ENCODE measurements at regions not wholly inside any gene's neighbourhood (a gene's known extent, or its start where the extent isn't known, plus 50 kb on each side); places are given as distances from the start of the nearest gene placed in this dataset.

GRCh38 chr3:18126772-18127171 lies 298.4 kb downstream of the SATB1 start:
- Histone ChIP-seq H3K9ac (ENCODE audit: extremely low read depth, insufficient read length, low read length) (no peak overlapping the region), H3T11ph (ENCODE audit: low read length) (no peak overlapping the region), H3K9me3 (ENCODE audit: control insufficient read depth, low read depth, low read length) (no peaks in the 10 kb centered on the region), H4K91ac (ENCODE audit: insufficient read length, low read depth, low read length) (no peak overlapping the region), H3K14ac (ENCODE audit: insufficient read depth, low read length) (no peak overlapping the region), H4K5ac (ENCODE audit: insufficient read length, low read depth, low read length) (no peak overlapping the region), H3K27ac (ENCODE audit: insufficient read length, low read depth, low read length) (no peak overlapping the region), H3K4me2 (ENCODE audit: insufficient read depth, insufficient read length, low read length) (no peak overlapping the region), H2BK12ac (ENCODE audit: insufficient read length, low read depth, low read length) (no peak overlapping the region), H3K79me2 (ENCODE audit: insufficient read depth, low read length) (no peaks in the 10 kb centered on the region), H3K79me1 (ENCODE audit: insufficient read depth, low read depth, low read length, poor library complexity, severe bottlenecking) (no peaks in the 10 kb centered on the region), H3K27me3 (ENCODE audit: insufficient read depth, low read length) (no peaks in the 10 kb centered on the region), H2BK20ac (ENCODE audit: low read depth, low read length, poor library complexity, severe bottlenecking) (no peak overlapping the region), H3K23me2 (ENCODE audit: insufficient read length, low read depth, low read length, poor library complexity, severe bottlenecking) (no peaks in the 10 kb centered on the region), H3K4me1 (ENCODE audit: insufficient read depth, low read length) (no peaks in the 10 kb centered on the region; the same call in 1 of the 2 replicates), H2AFZ (ENCODE audit: low read length) (no peak overlapping the region), H3K56ac (ENCODE audit: insufficient read length, low read depth, low read length) (no peak overlapping the region), H4K20me1 (ENCODE audit: control insufficient read depth, insufficient read depth, insufficient read length) (no peaks in the 10 kb centered on the region), H2AK5ac (ENCODE audit: insufficient read length, low read length) (no peak overlapping the region), H2BK5ac (ENCODE audit: insufficient read length, low read length) (no peak overlapping the region), H2BK15ac (ENCODE audit: low read depth, low read length) (no peak overlapping the region), H4K8ac (replicated peaks; ENCODE audit: insufficient read length, low read depth, low read length) (no peak overlapping the region), H3K23ac (ENCODE audit: insufficient read length, low read depth, low read length) (no peak overlapping the region), H3K18ac (ENCODE audit: insufficient read length, low read depth, low read length) (no peak overlapping the region), H3K4ac (ENCODE audit: low read depth, low read length) (no peak overlapping the region), H2BK120ac (ENCODE audit: low read depth, low read length, poor library complexity, severe bottlenecking) (no peak overlapping the region)
- Mint-ChIP-seq H3K27ac (no peak overlapping the region), H3K9me3 (no peaks in the 10 kb centered on the region), H3K36me3 (ENCODE audit: insufficient read depth in 1 of 3, low read depth in 3 of 3) (peaks cover 0 to 2% (median 0%) of the 10 kb centered on the region in 3 experiments; a peak in 1 of 7 replicates), H3K27me3 (ENCODE audit: low read depth) (no peaks in the 10 kb centered on the region), H3K4me1 (peaks cover 5 to 6% of the 10 kb centered on the region in 2 experiments; a peak in 3 of 4 replicates), H3K4me3 (no peak overlapping the region)
- WGBS (ENCODE audit: extremely low coverage, insufficient read length, low lambda C conversion rate): no CpG with 5 or more reads among the region's 5 CpGs
- TF ChIP-seq CTCF (conservative IDR thresholded peaks at IDR 0.05): no peak
- no peak for DNase-seq
